PC-9 (cell line): ENCODE measurements at regions not wholly inside any gene's neighbourhood (a gene's known extent, or its start where the extent isn't known, plus 50 kb on each side); places are given as distances from the start of the nearest gene placed in this dataset.

ENCODE experiments used
- BruUV-seq: library from RNA; stranded (reverse); fragments of 400-500 nt; replicated peaks from 2 replicates; lab custom pipeline; 2021; lab: Mats Ljungman, UMichigan
- CTCF ChIA-PET: fragments of 300-600 bp; sonication (Branson Sonifier 250); formaldehyde crosslinking; loops from one replicate; lab custom pipeline; 2022; ENCODE audit warnings: antibody characterized with exemption; lab: Charles Lee
- POLR2A ChIA-PET: fragments of 300-600 bp; sonication (Branson Sonifier 250); formaldehyde crosslinking; loops from one replicate; lab custom pipeline; 2022; ENCODE audit warnings: antibody characterized with exemption; ENCODE audit not compliant: unreplicated experiment; lab: Charles Lee
- DNase-seq, 2 experiments: peaks; one replicate each; pipeline versions ENCODE4 v3.0.0 to v3.0.0-alpha.2; 2015 to 2022; ENCODE audit warnings: mixed read lengths in 1 of 2
- H2AFZ ChIP-seq: fragments of 200-600 bp; sonication (generic); 2 replicates; pipeline ENCODE4 v1.8.1; 2017; ENCODE audit warnings: antibody characterized with exemption
- H3F3A ChIP-seq: fragments of 200-600 bp; sonication (generic); 2 replicates; pipeline ENCODE4 v1.8.1; 2017; ENCODE audit warnings: antibody characterized with exemption, mild to moderate bottlenecking, low read depth; ENCODE audit not compliant: insufficient read depth
- H3K27ac ChIP-seq: fragments of 200-600 bp; sonication (generic); 2 replicates; pipeline ENCODE4 v1.6.1; 2016; ENCODE audit warnings: mixed run types
- H3K27me3 ChIP-seq: fragments of 200-600 bp; sonication (generic); 2 replicates; pipeline ENCODE4 v1.6.1; 2016; ENCODE audit warnings: low read depth, mixed run types; ENCODE audit not compliant: insufficient read depth
- H3K36me3 ChIP-seq: fragments of 200-600 bp; sonication (generic); 2 replicates; pipeline ENCODE4 v1.6.1; 2016; ENCODE audit warnings: low read depth, mixed run types
- H3K4me1 ChIP-seq: fragments of 200-600 bp; sonication (generic); replicated peaks from 2 replicates; pipeline ENCODE4 v1.6.1; 2016; ENCODE audit warnings: mixed run types; ENCODE audit not compliant: insufficient read depth
- H3K4me2 ChIP-seq: fragments of 200-600 bp; sonication (generic); 2 replicates; pipeline ENCODE4 v1.6.1; 2017; ENCODE audit warnings: mixed run types
- H3K4me3 ChIP-seq: fragments of 200-600 bp; sonication (generic); 2 replicates; pipeline ENCODE4 v1.6.1; 2016; ENCODE audit warnings: mixed run types
- H3K79me2 ChIP-seq: fragments of 200-600 bp; sonication (generic); 2 replicates; pipeline ENCODE4 v1.6.1; 2017; ENCODE audit warnings: low read depth, mixed run types
- H3K9me2 ChIP-seq: fragments of 200-600 bp; sonication (generic); 2 replicates; pipeline ENCODE4 v1.8.1; 2017; ENCODE audit warnings: mild to moderate bottlenecking; ENCODE audit not compliant: insufficient read depth
- H3K9me3 ChIP-seq: fragments of 200-600 bp; sonication (generic); 2 replicates; pipeline ENCODE4 v1.8.1; 2016; ENCODE audit warnings: low read depth; ENCODE audit not compliant: insufficient read depth
- H4K20me1 ChIP-seq: fragments of 200-600 bp; sonication (generic); 2 replicates; pipeline ENCODE4 v1.8.1; 2017; ENCODE audit not compliant: insufficient read depth
- CTCF ChIP-seq: fragments of 200-600 bp; sonication (generic); conservative IDR thresholded peaks from 2 replicates; pipeline ENCODE4 v1.6.1; 2017; ENCODE audit warnings: mixed run types, antibody characterized with exemption, mild to moderate bottlenecking, moderate library complexity
- EZH2 ChIP-seq: fragments of 200-600 bp; sonication (generic); IDR thresholded peaks from 2 replicates; pipeline ENCODE4 v1.8.0; 2017; ENCODE audit warnings: antibody characterized with exemption, low read depth
- intact Hi-C: fragments of 100-400 bp; cut with micrococcal nuclease; formaldehyde crosslinking; loops from one replicate; pipeline ENCODE4 v1.10.0; 2022; ENCODE audit not compliant: unreplicated experiment

- TF ChIP-seq CTCF: no peak
- Histone ChIP-seq H3K4me1 (no peaks in the 10 kb centered on the region), H3F3A (no peaks in the 10 kb centered on the region), H4K20me1 (no peaks in the 10 kb centered on the region), H3K9me3 (no peaks in the 10 kb centered on the region), H3K4me2 (no peak overlapping the region), H3K36me3 (no peaks in the 10 kb centered on the region), H3K79me2 (no peaks in the 10 kb centered on the region), H3K27ac (no peak overlapping the region), H3K9me2 (0 out of 2 replicates have a peak, but pooled peaks cover 3% of the 10 kb centered on the region), H3K4me3 (no peak overlapping the region), H3K27me3 (no peaks in the 10 kb centered on the region), H2AFZ (no peak overlapping the region)
- ChIA-PET CTCF (no interaction called here), POLR2A (no interaction called here)
- intact Hi-C loops: no loop called here
- BruUV-seq: no TSS peak
- no peak for DNase-seq
These were observed 103.0 kb upstream of the NAALADL2 start for GRCh38 chr3:174755833-174756829.

GRCh38 chr3:174758943-174759342, 100.2 kb upstream of the NAALADL2 start:
- BruUV-seq: no TSS peak
- 0 out of 2 replicates have a peak, but pooled peaks cover 3% of the 10 kb centered on the region for H3K9me2 ChIP-seq
- no peak overlapping the region for H3K4me3 ChIP-seq
- H3K27me3 ChIP-seq: no peaks in the 10 kb centered on the region
- H3K27ac ChIP-seq: no peak overlapping the region
- H3F3A ChIP-seq: no peaks in the 10 kb centered on the region
- H3K4me1 ChIP-seq: no peaks in the 10 kb centered on the region
- H4K20me1 ChIP-seq: no peaks in the 10 kb centered on the region
- no peak overlapping the region for H2AFZ ChIP-seq
- intact Hi-C loops: no loop called here
- no peak for DNase-seq
- H3K9me3 ChIP-seq: 0 out of 2 replicates have a peak, but pooled peaks cover 3% of the 10 kb centered on the region
- H3K79me2 ChIP-seq: no peaks in the 10 kb centered on the region
- H3K4me2 ChIP-seq: no peak overlapping the region
- POLR2A ChIA-PET: no interaction called here
- CTCF ChIA-PET: no interaction called here
- H3K36me3 ChIP-seq: no peaks in the 10 kb centered on the region
- TF ChIP-seq EZH2 (no peak), CTCF (no peak)

- intact Hi-C loops: no loop called here
- DNase-seq: no peak
- BruUV-seq: no TSS peak
- TF ChIP-seq CTCF: no peak
- no peak for TF ChIP-seq EZH2
- Histone ChIP-seq H4K20me1 (no peaks in the 10 kb centered on the region), H2AFZ (no peak overlapping the region), H3K36me3 (no peaks in the 10 kb centered on the region), H3K4me2 (no peak overlapping the region), H3K4me3 (no peak overlapping the region), H3K9me2 (no peaks in the 10 kb centered on the region; the same call in 1 of the 2 replicates), H3F3A (no peaks in the 10 kb centered on the region), H3K9me3 (peaks cover 2% of the 10 kb centered on the region; the same call in 1 of the 2 replicates), H3K27me3 (no peaks in the 10 kb centered on the region), H3K27ac (no peak overlapping the region), H3K4me1 (0 out of 2 replicates have a peak, but pooled peaks cover 6% of the 10 kb centered on the region), H3K79me2 (no peaks in the 10 kb centered on the region)
- POLR2A ChIA-PET: no interaction called here
- CTCF ChIA-PET: no interaction called here
These were observed 91.7 kb upstream of the NAALADL2 start for GRCh38 chr3:174767406-174767805.
